OCI-LY3 (cell line): ENCODE measurements at regions not wholly inside any gene's neighbourhood (a gene's known extent, or its start where the extent isn't known, plus 50 kb on each side); places are given as distances from the start of the nearest gene placed in this dataset.

Source experiments
- CTCF ChIP-seq: fragments of 200-600, 300-600 bp; sonication (generic); IDR thresholded peaks from 2 replicates; pipeline ENCODE4 v1.5.1; 2014; ENCODE audit warnings: antibody characterized with exemption, low read length, low read depth
- EZH2phosphoT487 ChIP-seq: fragments of 200-600 bp; shearing (Covaris generic); IDR thresholded peaks from 2 replicates; pipeline ENCODE4 v1.6.1; 2018; ENCODE audit warnings: antibody characterized with exemption, mixed run types, low read depth

GRCh38 chr2:136217996-136218395, 100.0 kb upstream of the CXCR4 start:
- no peak for TF ChIP-seq CTCF
- no peak for TF ChIP-seq EZH2phosphoT487
